Left hindlimb (tissue), 1 donor: ENCODE measurements at regions not wholly inside any gene's neighbourhood (a gene's known extent, or its start where the extent isn't known, plus 50 kb on each side); places are given as distances from the start of the nearest gene placed in this dataset.
"Not testable (repeated sequence)": the region's sequence is repeated elsewhere in the genome, so short reads cannot be mapped to it uniquely, and the experiment has no call there.

Experiments
- DNase-seq: peaks from one replicate; pipeline ENCODE4 v3.0.0-alpha.2; 2018

- no peak for DNase-seq
Observed at GRCh38 chr10:21285742-21286331, 239.6 kb downstream of the SKIDA1 start.

GRCh38 chr10:21285207-21285606 lies 240.3 kb downstream of the SKIDA1 start:
- DNase-seq, result no peak

GRCh38 chr10:21284301-21284700 lies 241.2 kb downstream of the SKIDA1 start:
- no peak for DNase-seq

- not testable (repeated sequence) for DNase-seq
Observed at GRCh38 chr10:21283053-21283452, 242.4 kb downstream of the SKIDA1 start.

- no peak for DNase-seq
Observed at GRCh38 chr10:21281765-21282484, 243.6 kb downstream of the SKIDA1 start.

GRCh38 chr10:21280971-21281572 lies 244.4 kb downstream of the SKIDA1 start:
- DNase-seq, result no peak

GRCh38 chr10:21280037-21280436 lies 245.4 kb downstream of the SKIDA1 start:
- DNase-seq, result no peak

GRCh38 chr10:21279217-21279575 lies 246.3 kb downstream of the SKIDA1 start:
- DNase-seq, result no peak

- DNase-seq, result peak; percentile 91
Observed at GRCh38 chr10:21278491-21279216, 246.8 kb downstream of the SKIDA1 start.

- no peak for DNase-seq
Observed at GRCh38 chr10:21273400-21273968, 252.0 kb downstream of the SKIDA1 start.

- no peak for DNase-seq
Observed at GRCh38 chr10:21272643-21273399, 252.7 kb downstream of the SKIDA1 start.

- DNase-seq, result no peak
Observed at GRCh38 chr10:21270976-21271375, 254.5 kb downstream of the SKIDA1 start.

GRCh38 chr10:21269289-21269688 lies 256.2 kb downstream of the SKIDA1 start:
- DNase-seq, result no peak

- DNase-seq, result no peak
Observed at GRCh38 chr10:21265622-21266021, 259.9 kb downstream of the SKIDA1 start.

- no peak for DNase-seq
Observed at GRCh38 chr10:21264271-21264670, 261.2 kb downstream of the SKIDA1 start.

GRCh38 chr10:21263839-21264238 lies 261.6 kb downstream of the SKIDA1 start:
- DNase-seq, result no peak

GRCh38 chr10:21263263-21263803 lies 262.1 kb downstream of the SKIDA1 start:
- DNase-seq, result no peak

- no peak for DNase-seq
Observed at GRCh38 chr10:21261842-21262294, 263.6 kb downstream of the SKIDA1 start.

- DNase-seq, result no peak
Observed at GRCh38 chr10:21260506-21261149, 264.9 kb downstream of the SKIDA1 start.

GRCh38 chr10:21260066-21260465 lies 265.4 kb downstream of the SKIDA1 start:
- DNase-seq, result no peak

- no peak for DNase-seq
Observed at GRCh38 chr10:21257919-21258318, 267.6 kb downstream of the SKIDA1 start.

- DNase-seq, result no peak
Observed at GRCh38 chr10:21257191-21257590, 268.3 kb downstream of the SKIDA1 start.
